ENCODE measurements at regions not wholly inside any gene's neighbourhood (a gene's known extent, or its start where the extent isn't known, plus 50 kb on each side); places are given as distances from the start of the nearest gene placed in this dataset.

- TF ChIP-seq E2F1 (CRISPR knock-in tag; IDR thresholded peaks at IDR 0.05) (peak; percentile 94), THAP9 (CRISPR knock-in tag; IDR thresholded peaks at IDR 0.05; ENCODE audit: borderline replicate concordance) (0 out of 2 replicates have a peak, but pooled peaks have one; percentile 51), REL (CRISPR knock-in tag; conservative IDR thresholded peaks at IDR 0.05) (peak; percentile 69; the same call in 1 of the 2 replicates), IRF9 (CRISPR knock-in tag; IDR thresholded peaks at IDR 0.05; ENCODE audit: borderline replicate concordance) (0 out of 2 replicates have a peak, but pooled peaks have one; percentile 20), TFDP2 (CRISPR knock-in tag; IDR thresholded peaks at IDR 0.05) (peak; percentile 98), IRX3 (CRISPR knock-in tag; IDR thresholded peaks at IDR 0.05; ENCODE audit: borderline replicate concordance, low read depth) (0 out of 2 replicates have a peak, but pooled peaks have one; percentile 56), ZNF724P (CRISPR knock-in tag; IDR thresholded peaks at IDR 0.05; ENCODE audit: borderline replicate concordance) (0 out of 2 replicates have a peak, but pooled peaks have one; percentile 26), POLR2G (IDR thresholded peaks at IDR 0.05; ENCODE audit: low read depth, low read length) (peak; percentile 90), ZNF691 (CRISPR knock-in tag; IDR thresholded peaks at IDR 0.05; ENCODE audit: borderline replicate concordance, low read depth) (peak; percentile 72; the same call in 1 of the 2 replicates), HDAC2 (CRISPR knock-in tag; IDR thresholded peaks at IDR 0.05) (0 out of 2 replicates have a peak, but pooled peaks have one; percentile 23), FOXK1 (CRISPR knock-in tag; IDR thresholded peaks at IDR 0.05; ENCODE audit: borderline replicate concordance, low read depth) (peak; percentile 56; the same call in 1 of the 2 replicates), MAX (IDR thresholded peaks at IDR 0.05) (peak; percentile 76), AHR (CRISPR knock-in tag; IDR thresholded peaks at IDR 0.05) (peak; percentile 76; the same call in 1 of the 2 replicates), MTA1 (CRISPR knock-in tag; IDR thresholded peaks at IDR 0.05; ENCODE audit: borderline replicate concordance) (peak; percentile 38; the same call in 1 of the 2 replicates), TBL1XR1 (IDR thresholded peaks at IDR 0.05; ENCODE audit: borderline replicate concordance, low read length, partially characterized antibody) (peak; percentile 19), ZBTB42 (CRISPR knock-in tag; IDR thresholded peaks at IDR 0.05) (0 out of 2 replicates have a peak, but pooled peaks have one; percentile 5), SOX5 (CRISPR knock-in tag; IDR thresholded peaks at IDR 0.05; ENCODE audit: borderline replicate concordance) (peak; percentile 2; the same call in 1 of the 2 replicates)
Observed at GRCh38 chr6:27807441-27808241, 104.6 kb downstream of the OR2B2 start (continued).

All from HepG2 (cell line).